GM18909 (cell line): ENCODE measurements at regions not wholly inside any gene's neighbourhood (a gene's known extent, or its start where the extent isn't known, plus 50 kb on each side); places are given as distances from the start of the nearest gene placed in this dataset.
"Not testable (repeated sequence)": the region's sequence is repeated elsewhere in the genome, so short reads cannot be mapped to it uniquely, and the experiment has no call there.

ENCODE experiments used
- ATAC-seq: cut with Tn5 transposase; IDR thresholded peaks from one replicate; pipeline ENCODE4 v1.9.1; 2021; ENCODE audit warnings: mild to moderate bottlenecking; ENCODE audit not compliant: unreplicated experiment, poor library complexity

GRCh38 chr9:120338340-120338739 lies 241.6 kb downstream of the CDK5RAP2 start:
- no peak for ATAC-seq

- no peak for ATAC-seq
Measured at GRCh38 chr9:120337131-120337530, 242.8 kb downstream of the CDK5RAP2 start.

- no peak for ATAC-seq
Measured at GRCh38 chr9:120336753-120337090, 243.2 kb downstream of the CDK5RAP2 start.

GRCh38 chr9:120336021-120336752 lies 243.8 kb downstream of the CDK5RAP2 start:
- no peak for ATAC-seq

- no peak for ATAC-seq
Measured at GRCh38 chr9:120331913-120332312, 248.1 kb downstream of the CDK5RAP2 start.

- ATAC-seq, result no peak
Measured at GRCh38 chr9:120330031-120330430, 249.9 kb downstream of the CDK5RAP2 start.

GRCh38 chr9:120327322-120327721 lies 252.6 kb downstream of the CDK5RAP2 start:
- ATAC-seq, result no peak

GRCh38 chr9:120326049-120326693 lies 253.8 kb downstream of the CDK5RAP2 start:
- no peak for ATAC-seq

- no peak for ATAC-seq
Measured at GRCh38 chr9:120324996-120325642, 254.8 kb downstream of the CDK5RAP2 start.

- no peak for ATAC-seq
Measured at GRCh38 chr9:120324461-120324860, 255.5 kb downstream of the CDK5RAP2 start.

GRCh38 chr9:120323125-120323524 lies 256.8 kb downstream of the CDK5RAP2 start:
- no peak for ATAC-seq

GRCh38 chr9:120319452-120319851 lies 260.5 kb downstream of the CDK5RAP2 start:
- ATAC-seq, result no peak

GRCh38 chr9:120315154-120315553 lies 264.8 kb downstream of the CDK5RAP2 start:
- ATAC-seq, result no peak

GRCh38 chr9:120312031-120312430 lies 267.9 kb downstream of the CDK5RAP2 start:
- no peak for ATAC-seq

GRCh38 chr9:120310035-120310434 lies 269.9 kb downstream of the CDK5RAP2 start:
- ATAC-seq, result no peak

- no peak for ATAC-seq
Measured at GRCh38 chr9:120308495-120308894, 271.5 kb downstream of the CDK5RAP2 start.

GRCh38 chr9:120307599-120307998 lies 272.4 kb downstream of the CDK5RAP2 start:
- no peak for ATAC-seq

GRCh38 chr9:120306561-120306960 lies 273.4 kb downstream of the CDK5RAP2 start:
- ATAC-seq, result no peak

GRCh38 chr9:120306088-120306487 lies 273.9 kb downstream of the CDK5RAP2 start:
- no peak for ATAC-seq

GRCh38 chr9:120304896-120305295 lies 275.1 kb downstream of the CDK5RAP2 start:
- ATAC-seq, result not testable (repeated sequence)

- no peak for ATAC-seq
Measured at GRCh38 chr9:120303519-120303918, 276.4 kb downstream of the CDK5RAP2 start.

GRCh38 chr9:120299785-120300184 lies 280.2 kb downstream of the CDK5RAP2 start:
- ATAC-seq, result no peak
